ENCODE measurements at regions not wholly inside any gene's neighbourhood (a gene's known extent, or its start where the extent isn't known, plus 50 kb on each side); places are given as distances from the start of the nearest gene placed in this dataset.

- TF ChIP-seq, protein P1, sequence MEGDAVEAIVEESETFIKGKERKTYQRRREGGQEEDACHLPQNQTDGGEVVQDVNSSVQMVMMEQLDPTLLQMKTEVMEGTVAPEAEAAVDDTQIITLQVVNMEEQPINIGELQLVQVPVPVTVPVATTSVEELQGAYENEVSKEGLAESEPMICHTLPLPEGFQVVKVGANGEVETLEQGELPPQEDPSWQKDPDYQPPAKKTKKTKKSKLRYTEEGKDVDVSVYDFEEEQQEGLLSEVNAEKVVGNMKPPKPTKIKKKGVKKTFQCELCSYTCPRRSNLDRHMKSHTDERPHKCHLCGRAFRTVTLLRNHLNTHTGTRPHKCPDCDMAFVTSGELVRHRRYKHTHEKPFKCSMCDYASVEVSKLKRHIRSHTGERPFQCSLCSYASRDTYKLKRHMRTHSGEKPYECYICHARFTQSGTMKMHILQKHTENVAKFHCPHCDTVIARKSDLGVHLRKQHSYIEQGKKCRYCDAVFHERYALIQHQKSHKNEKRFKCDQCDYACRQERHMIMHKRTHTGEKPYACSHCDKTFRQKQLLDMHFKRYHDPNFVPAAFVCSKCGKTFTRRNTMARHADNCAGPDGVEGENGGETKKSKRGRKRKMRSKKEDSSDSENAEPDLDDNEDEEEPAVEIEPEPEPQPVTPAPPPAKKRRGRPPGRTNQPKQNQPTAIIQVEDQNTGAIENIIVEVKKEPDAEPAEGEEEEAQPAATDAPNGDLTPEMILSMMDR (IDR thresholded peaks at IDR 0.05), result no peak
- no peak for TF ChIP-seq POLR2A (IDR thresholded peaks at IDR 0.05)
- TF ChIP-seq POLR2AphosphoS5 (IDR thresholded peaks at IDR 0.05), result no peak
- no peak for TF ChIP-seq EP300 (IDR thresholded peaks at IDR 0.05)
Observed at GRCh38 chr10:59020502-59020901, 155.9 kb upstream of the PHYHIPL start.
